Sigmoid colon (tissue), 4 donors: ENCODE measurements at regions not wholly inside any gene's neighbourhood (a gene's known extent, or its start where the extent isn't known, plus 50 kb on each side); places are given as distances from the start of the nearest gene placed in this dataset.
"Not testable (repeated sequence)": the region's sequence is repeated elsewhere in the genome, so short reads cannot be mapped to it uniquely, and the experiment has no call there.

ENCODE experiments used
- CTCF ChIP-seq, 4 experiments: fragments of 450-650 bp in 3 of 4; fragments of 200-600 bp in 1 of 4; IDR thresholded peaks; one replicate each; pipeline ENCODE4 v1.5.1; 2016 to 2019; ENCODE audit warnings: antibody characterized with exemption in 4 of 4, mild to moderate bottlenecking in 3 of 4, moderate library complexity in 2 of 4
- POLR2A ChIP-seq, 2 donors: fragments of 450-650 bp; IDR thresholded peaks; one replicate each; pipeline ENCODE4 v1.6.1; 2016; ENCODE audit warnings: antibody characterized with exemption in 2 of 2, mild to moderate bottlenecking in 2 of 2, moderate library complexity in 2 of 2
- POLR2AphosphoS5 ChIP-seq, 4 donors: sonication (generic); formaldehyde crosslinking; IDR thresholded peaks; one replicate each; pipeline ENCODE4 v1.6.1; 2017; ENCODE audit warnings: antibody characterized with exemption in 4 of 4

GRCh38 chr3:137153046-137153445 is 195.3 kb downstream of the IL20RB start:
- not testable (repeated sequence) for TF ChIP-seq CTCF, POLR2A, POLR2AphosphoS5 (IDR thresholded peaks at IDR 0.05)
